ENCODE measurements at regions not wholly inside any gene's neighbourhood (a gene's known extent, or its start where the extent isn't known, plus 50 kb on each side); places are given as distances from the start of the nearest gene placed in this dataset.

DNA sequence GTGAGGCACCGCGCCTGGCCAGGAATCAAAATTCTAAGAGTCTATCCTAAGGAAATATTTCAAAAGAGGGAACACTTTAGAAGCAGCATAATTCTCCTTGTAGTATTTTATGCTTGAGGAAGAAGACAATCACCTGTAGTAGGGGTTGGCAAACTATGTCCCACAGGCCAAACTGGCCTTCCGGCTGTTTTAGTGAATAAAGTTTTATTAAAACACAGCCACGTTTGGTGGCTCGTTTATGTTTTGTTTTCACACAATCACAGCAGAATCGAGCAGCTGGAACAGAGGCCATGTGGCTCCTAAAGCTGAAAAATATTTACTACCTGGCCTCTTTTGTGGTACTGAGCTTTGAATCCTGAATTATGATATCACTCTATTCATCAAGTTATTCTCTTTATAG, 131.7 kb upstream of the TNS3 start:
- FAIRE-seq (no peak), DNase-seq (ENCODE audit: low read depth in 1 of 2, low spot score in 2 of 2) (no peak)
- Histone ChIP-seq H2BK20ac (ENCODE audit: low read length) (no peak overlapping the region), H3K9me3 (ENCODE audit: insufficient read depth in 2 of 2, low read depth in 1 of 2, low read length in 1 of 2) (no peaks in the 10 kb centered on the region), H2BK120ac (replicated peaks; ENCODE audit: low read depth, low read length) (no peak overlapping the region), H4K8ac (ENCODE audit: extremely low read depth, insufficient read depth, low read length) (no peak overlapping the region), H3K9ac (replicated peaks in 1 of 4; ENCODE audit: extremely low read depth in 1 of 4, low read depth in 3 of 4, low read length in 3 of 4) (no peak overlapping the region), H2BK12ac (ENCODE audit: low read depth, low read length) (no peak overlapping the region), H3K27ac (ENCODE audit: low read depth, low read length) (no peak overlapping the region), H3K4ac (replicated peaks; ENCODE audit: insufficient read length, low read depth, low read length) (no peak overlapping the region), H3K14ac (ENCODE audit: insufficient read length) (no peak overlapping the region), H3K4me3 (ENCODE audit: extremely low read depth in 1 of 4, insufficient read depth in 2 of 4, low read depth in 3 of 4, low read length in 4 of 4) (no peak overlapping the region), H2BK15ac (ENCODE audit: low read length) (no peak overlapping the region), H2BK5ac (ENCODE audit: low read depth, low read length) (no peak overlapping the region), H3K18ac (ENCODE audit: extremely low read depth, low read length) (no peak overlapping the region), H3K79me1 (ENCODE audit: low read depth, low read length) (no peaks in the 10 kb centered on the region), H3K79me2 (ENCODE audit: control insufficient read depth in 1 of 2, insufficient read depth in 2 of 2, low read length in 2 of 2) (no peaks in the 10 kb centered on the region), H3K36me3 (ENCODE audit: control insufficient read depth in 2 of 4, insufficient read depth in 4 of 4, low read length in 3 of 4) (no peaks in the 10 kb centered on the region), H3K4me2 (ENCODE audit: insufficient read depth in 1 of 2, low read depth in 2 of 2, low read length in 2 of 2) (no peak overlapping the region), H3K56ac (replicated peaks; ENCODE audit: insufficient read length, low read depth, low read length) (no peak overlapping the region), H2AK5ac (ENCODE audit: low read depth, low read length) (no peak overlapping the region), H3K4me1 (replicated peaks in 1 of 4; ENCODE audit: control insufficient read depth in 3 of 4, insufficient read depth in 4 of 4, low read length in 3 of 4) (no peaks in the 10 kb centered on the region), H4K91ac (replicated peaks; ENCODE audit: insufficient read length, low read length) (no peak overlapping the region), H2AFZ (ENCODE audit: low read length) (no peak overlapping the region), H4K5ac (ENCODE audit: insufficient read length, low read depth, low read length) (no peak overlapping the region), H3K27me3 (replicated peaks in 1 of 4; ENCODE audit: control insufficient read depth in 3 of 4, extremely low read depth in 1 of 4, insufficient read depth in 3 of 4, low read length in 3 of 4) (no peaks in the 10 kb centered on the region), H3K23me2 (ENCODE audit: low read depth, low read length) (no peaks in the 10 kb centered on the region), H3K23ac (ENCODE audit: insufficient read length) (no peak overlapping the region), H4K20me1 (replicated peaks in 1 of 2; ENCODE audit: control insufficient read depth in 1 of 2, insufficient read depth in 2 of 2, low read length in 2 of 2) (no peaks in the 10 kb centered on the region)
- POLR2A ChIA-PET (ENCODE audit: partially characterized antibody): interaction anchor here (0.6 kb wide), 1 partner anchor 137 kb away, joined by 3 read pairs; no protein-coding TSS in a partner anchor
- CTCF ChIA-PET (ENCODE audit: partially characterized antibody): interaction anchor here (0.7 to 1.1 kb wide), 4 partner anchors 23 to 260 kb away, joined by 3 read pairs; no protein-coding TSS in a partner anchor
- 93% methylated on average over 6 of the region's 6 CpGs; no CpG with 5 or more reads in 1 of the 2 experiments for WGBS, 2 experiments (ENCODE audit: extremely low coverage in 1 of 2, insufficient coverage in 1 of 2, insufficient read length in 1 of 2, insufficient replicate concordance in 2 of 2, low coverage in 1 of 2, low lambda C conversion rate in 2 of 2, missing lambda C conversion rate in 1 of 2)
- TF ChIP-seq CHD1 (IDR thresholded peaks at IDR 0.05; ENCODE audit: low read depth, low read length) (no peak), BRCA1 (IDR thresholded peaks at IDR 0.05; ENCODE audit: low read depth, low read length) (no peak), NANOG (IDR thresholded peaks at IDR 0.05; ENCODE audit: insufficient read depth, low read depth, low read length, poor library complexity, severe bottlenecking) (no peak), SP1 (IDR thresholded peaks at IDR 0.05; ENCODE audit: low read depth, low read length) (no peak)
